GM12875 (cell line): ENCODE measurements at regions not wholly inside any gene's neighbourhood (a gene's known extent, or its start where the extent isn't known, plus 50 kb on each side); places are given as distances from the start of the nearest gene placed in this dataset.
"Not testable (repeated sequence)": the region's sequence is repeated elsewhere in the genome, so short reads cannot be mapped to it uniquely, and the experiment has no call there.

Experiments
- H3K4me3 ChIP-seq: one replicate; pipeline ENCODE4 v1.5.1; 2011; ENCODE audit warnings: low read depth, low read length, control low read depth
- CTCF ChIP-seq: IDR thresholded peaks from 2 replicates; pipeline ENCODE4 v1.5.1; 2011; ENCODE audit warnings: low read depth, mild to moderate bottlenecking, control low read depth, inconsistent platforms, low read length, moderate library complexity, borderline replicate concordance; ENCODE audit not compliant: insufficient read depth

GRCh38 chr12:29025937-29026336, 123.1 kb upstream of the FAR2 start:
- no peak overlapping the region for H3K4me3 ChIP-seq
- TF ChIP-seq CTCF, result no peak

- TF ChIP-seq CTCF, result no peak
- H3K4me3 ChIP-seq, result no peak overlapping the region
These were observed 122.7 kb upstream of the FAR2 start for GRCh38 chr12:29026419-29026818.

GRCh38 chr12:29029484-29029883, 119.6 kb upstream of the FAR2 start:
- H3K4me3 ChIP-seq, result not testable (repeated sequence)

GRCh38 chr12:29030006-29030405, 119.1 kb upstream of the FAR2 start:
- TF ChIP-seq CTCF, result no peak
- no peak overlapping the region for H3K4me3 ChIP-seq

GRCh38 chr12:29032446-29032845, 116.6 kb upstream of the FAR2 start:
- no peak overlapping the region for H3K4me3 ChIP-seq
- no peak for TF ChIP-seq CTCF

GRCh38 chr12:29033519-29033918, 115.6 kb upstream of the FAR2 start:
- no peak for TF ChIP-seq CTCF
- no peak overlapping the region for H3K4me3 ChIP-seq

- no peak overlapping the region for H3K4me3 ChIP-seq
- TF ChIP-seq CTCF, result no peak
These were observed 114.0 kb upstream of the FAR2 start for GRCh38 chr12:29035112-29035511.

GRCh38 chr12:29039013-29039412, 110.1 kb upstream of the FAR2 start:
- no peak for TF ChIP-seq CTCF
- no peak overlapping the region for H3K4me3 ChIP-seq
